Heart right ventricle (tissue), 16 donors: ENCODE measurements at regions not wholly inside any gene's neighbourhood (a gene's known extent, or its start where the extent isn't known, plus 50 kb on each side); places are given as distances from the start of the nearest gene placed in this dataset.

Experiments
- ATAC-seq, 8 donors: fragments of 200-7000 bp; cut with Tn5 transposase; one replicate each; pipeline ENCODE4 v1.9.1; 2020; ENCODE audit warnings: mild to moderate bottlenecking in 8 of 8, moderate library complexity in 8 of 8, moderate number of reproducible peaks in 1 of 8
- DNase-seq, 2 donors: peaks; one replicate each; pipeline ENCODE4 v3.0.0-alpha.2; 2020
- H3K27ac ChIP-seq, 10 donors: fragments of 200-600 bp; sonication (generic) in 2 of 10; one replicate each; pipeline versions ENCODE4 v1.5.0 to v1.8.0; 2020 to 2022; ENCODE audit warnings: mild to moderate bottlenecking in 3 of 10
- H3K27me3 ChIP-seq, 7 donors: fragments of 200-600 bp; one replicate each; pipeline ENCODE4 v1.8.0; 2021 to 2022; ENCODE audit warnings: mild to moderate bottlenecking in 2 of 7
- H3K36me3 ChIP-seq, 9 donors: fragments of 200-600 bp; sonication (generic) in 1 of 9; one replicate each; pipeline versions ENCODE4 v1.5.0 to v1.8.0; 2020 to 2022; ENCODE audit warnings: mild to moderate bottlenecking in 2 of 9
- H3K4me1 ChIP-seq, 9 donors: fragments of 200-600 bp; sonication (generic) in 1 of 9; one replicate each; pipeline versions ENCODE4 v1.5.0 to v1.8.0; 2020 to 2022; ENCODE audit warnings: mild to moderate bottlenecking in 4 of 9
- H3K4me3 ChIP-seq, 10 donors: fragments of 200-600 bp; sonication (generic) in 2 of 10; one replicate each; pipeline versions ENCODE4 v1.5.0 to v1.8.0; 2020 to 2022; ENCODE audit warnings: mild to moderate bottlenecking in 7 of 10, moderate library complexity in 2 of 10
- H3K9me3 ChIP-seq, 11 donors: fragments of 200-600 bp in 10 of 11; sonication (generic) in 2 of 11; one replicate each; pipeline versions ENCODE4 v1.5.0 to v1.8.0; 2013 to 2022; ENCODE audit warnings: mild to moderate bottlenecking in 2 of 11, control low read depth in 1 of 11, moderate library complexity in 1 of 11
- CTCF ChIP-seq, 9 donors: fragments of 200-600 bp; sonication (generic) in 2 of 9; IDR thresholded peaks; one replicate each; pipeline versions ENCODE4 v1.5.0 to v1.8.0; 2021 to 2022; ENCODE audit warnings: antibody characterized with exemption in 9 of 9, mild to moderate bottlenecking in 5 of 9, moderate library complexity in 1 of 9
- WGBS, 2 donors: extraction: QIAGEN DNeasy Blood & Tissue Kit; methylation state at CpG; one replicate each; pipeline ENCODE4 v1.1.7; 2013; ENCODE audit warnings: inconsistent platforms in 1 of 2; 5-methylcytosine and 5-hydroxymethylcytosine counted together
- intact Hi-C, 10 donors: fragments of 100-400 bp; cut with DNase I; formaldehyde crosslinking; loops; one replicate each; pipeline versions ENCODE4 v1.11.1 to v1.14.2; 2022
- donor health status: Arrhythmogenic right ventricular cardiomyopathy.
- donor health status: ischemic (EF 13 %, LVEDD 7.1; RV severe dilation, severe dysfunction).
- donor health status: healthy with polysubstance abuse.
- donor health status: DM: no; HTN: yes; CAD: no.
- donor health status: DM: no; HTN: no; CAD: no.
- donor health status: ischemic (EF 25% LVEDD 6.9; RV normal size, moderate dysfunction).
- donor health status: ischemic (EF 25% LVEDD 5.7; RV mildly dilated, moderate dysfunction).
- donor health status: healthy.
- donor health status: DM: yes; HTN: yes; CAD: no.
- donor health status: Ischemic cardiomyopathy.
- donor health status: ischemic (EF 35%, LVEDD 5.7; RV mildly dilated, moderate dysfunction).
- donor health status: nonischemic (EF 11% LVEDD 7.7; RV severe dilation, severe dysfunction).
- donor health status: DM: yes; HTN: yes; CAD: no.
- donor health status: PGD.
- donor health status: ischemic (EF 29% LVEDD 5.4; RV normal size, mild dysfunction).
- donor health status: nonischemic (EF 23%, LVEDD 6.1; RV moderate dilation, normal function).

DNA sequence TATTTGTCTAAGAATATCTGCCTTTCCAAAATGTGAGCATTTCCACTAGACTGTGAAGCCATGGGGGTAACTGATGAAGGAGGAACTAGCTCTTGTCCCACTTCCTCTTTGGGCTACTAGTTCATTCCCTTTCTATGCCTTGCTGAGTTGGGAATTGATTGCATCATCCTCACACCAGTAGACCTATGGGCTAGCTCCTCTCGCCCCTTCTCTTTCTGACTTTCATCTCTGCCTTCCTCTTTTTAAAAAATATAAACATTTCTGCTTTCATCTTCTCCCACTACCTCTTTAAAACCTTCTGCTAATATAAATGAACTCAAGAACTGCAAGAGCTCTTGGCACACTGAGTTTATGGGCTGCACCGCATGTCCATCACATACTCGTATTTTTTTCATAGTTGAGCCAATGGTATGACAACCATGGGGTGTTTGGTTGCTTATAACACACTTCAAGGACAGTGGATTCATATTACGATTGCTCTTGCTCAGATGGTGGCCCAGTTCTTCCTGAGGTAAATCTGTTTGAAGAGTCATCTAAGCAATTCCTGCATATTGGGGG is 182.0 kb downstream of the REEP3 start:
- intact Hi-C loops: no loop called here
- Histone ChIP-seq H3K4me3 (no peak overlapping the region), H3K27ac (peak overlapping the region in 3 of 10 donors; percentile 5 to 87 (median 86)), H3K9me3 (no peaks in the 10 kb centered on the region), H3K36me3 (no peaks in the 10 kb centered on the region), H3K4me1 (peaks cover 15 to 84% (median 42%) of the 10 kb centered on the region in 9 donors), H3K27me3 (no peaks in the 10 kb centered on the region)
- TF ChIP-seq CTCF (IDR thresholded peaks at IDR 0.05): no peak
- WGBS, 2 donors: 91 to 94% methylated on average over 4 of the region's 4 CpGs
- DNase-seq: no peak
- peak in 4 of 8 donors; percentile 26 to 39 (median 32) for ATAC-seq

- WGBS, 2 donors: 87 to 90% methylated on average over 6 of the region's 6 CpGs
- Histone ChIP-seq H3K4me3 (no peak overlapping the region), H3K4me1 (peaks cover 15 to 82% (median 42%) of the 10 kb centered on the region in 9 donors), H3K9me3 (no peaks in the 10 kb centered on the region), H3K36me3 (no peaks in the 10 kb centered on the region), H3K27me3 (no peaks in the 10 kb centered on the region), H3K27ac (peak overlapping the region in 4 of 10 donors; percentile 5 to 71 (median 17))
- intact Hi-C loops: no loop called here
- no peak for ATAC-seq
- no peak for TF ChIP-seq CTCF (IDR thresholded peaks at IDR 0.05)
- DNase-seq: no peak
Measured at GRCh38 chr10:63703740-63704345, 182.6 kb downstream of the REEP3 start.

- Histone ChIP-seq H3K4me3 (no peak overlapping the region), H3K27ac (peak overlapping the region; percentile 13 to 82 (median 68)), H3K36me3 (no peaks in the 10 kb centered on the region), H3K27me3 (no peaks in the 10 kb centered on the region), H3K4me1 (peaks cover 16 to 71% (median 34%) of the 10 kb centered on the region in 9 donors), H3K9me3 (no peaks in the 10 kb centered on the region)
- DNase-seq: peak in 1 of 2 donors; percentile 54
- no peak for TF ChIP-seq CTCF (IDR thresholded peaks at IDR 0.05)
- intact Hi-C loops: no loop called here
- ATAC-seq: peak; percentile 41 to 84 (median 72)
- WGBS, 2 donors: 49 to 54% methylated on average over 1 of the region's 1 CpG
Measured at GRCh38 chr10:63707254-63707910, 186.2 kb downstream of the REEP3 start.

GRCh38 chr10:63708421-63708820 is 187.2 kb downstream of the REEP3 start:
- Histone ChIP-seq H3K36me3 (no peaks in the 10 kb centered on the region), H3K4me3 (no peak overlapping the region), H3K27me3 (no peaks in the 10 kb centered on the region), H3K4me1 (peaks cover 19 to 72% (median 44%) of the 10 kb centered on the region in 9 donors), H3K9me3 (no peaks in the 10 kb centered on the region), H3K27ac (peak overlapping the region in 7 of 10 donors; percentile 26 to 82 (median 77))
- WGBS, 2 donors: 69 to 71% methylated on average over 5 of the region's 5 CpGs
- intact Hi-C loops: no loop called here
- no peak for TF ChIP-seq CTCF (IDR thresholded peaks at IDR 0.05)
- DNase-seq (no peak), ATAC-seq (no peak)
